Suprapubic skin (tissue), 4 donors: ENCODE measurements at regions not wholly inside any gene's neighbourhood (a gene's known extent, or its start where the extent isn't known, plus 50 kb on each side); places are given as distances from the start of the nearest gene placed in this dataset.

Experiments used
- DNase-seq, 2 donors: peaks; one replicate each; pipeline ENCODE4 v3.0.0-alpha.2; 2019; ENCODE audit warnings: low spot score in 2 of 2
- H3K27ac ChIP-seq: fragments of 200-600 bp; sonication (generic); one replicate; pipeline ENCODE4 v1.5.1; 2019
- H3K27me3 ChIP-seq: fragments of 200-600 bp; sonication (generic); one replicate; pipeline ENCODE4 v1.5.1; 2019
- H3K36me3 ChIP-seq: fragments of 200-600 bp; sonication (generic); one replicate; pipeline ENCODE4 v1.5.1; 2019
- H3K4me1 ChIP-seq: fragments of 200-600 bp; sonication (generic); one replicate; pipeline ENCODE4 v1.5.1; 2019
- H3K4me3 ChIP-seq: fragments of 200-600 bp; sonication (generic); one replicate; pipeline ENCODE4 v1.5.1; 2019; ENCODE audit warnings: mild to moderate bottlenecking
- H3K9me3 ChIP-seq: fragments of 200-600 bp; sonication (generic); one replicate; pipeline ENCODE4 v1.5.1; 2019
- CTCF ChIP-seq, 2 donors: fragments of 200-600 bp in 1 of 2; fragments of 450-650 bp in 1 of 2; sonication (generic) in 1 of 2; IDR thresholded peaks; one replicate each; pipeline ENCODE4 v1.5.1; 2016 to 2019; ENCODE audit warnings: antibody characterized with exemption in 2 of 2, mild to moderate bottlenecking in 1 of 2, moderate library complexity in 1 of 2
- EP300 ChIP-seq: sonication (generic); formaldehyde crosslinking; IDR thresholded peaks from one replicate; pipeline ENCODE4 v1.6.1; 2017; ENCODE audit warnings: antibody characterized with exemption
- POLR2A ChIP-seq, 2 donors: fragments of 450-650 bp; IDR thresholded peaks; one replicate each; pipeline ENCODE4 v1.6.1; 2017; ENCODE audit warnings: antibody characterized with exemption in 2 of 2, mild to moderate bottlenecking in 2 of 2, moderate library complexity in 2 of 2
- POLR2AphosphoS5 ChIP-seq, 3 donors: sonication (generic); formaldehyde crosslinking; IDR thresholded peaks; one replicate each; pipeline ENCODE4 v1.6.1; 2017; ENCODE audit warnings: antibody characterized with exemption in 3 of 3
- WGBS: methylation state at CpG from one replicate; pipeline ENCODE4 v1.1.5; 2018; 5-methylcytosine and 5-hydroxymethylcytosine counted together

GRCh38 chr9:17894501-17895160 is 315.8 kb downstream of the SH3GL2 start:
- 24% methylated on average over 4 of the region's 4 CpGs for WGBS
- no peaks in the 10 kb centered on the region for H3K9me3 ChIP-seq
- no peak overlapping the region for H3K4me3 ChIP-seq
- H3K4me1 ChIP-seq, result no peaks in the 10 kb centered on the region
- no peak overlapping the region for H3K27ac ChIP-seq
- no peaks in the 10 kb centered on the region for H3K27me3 ChIP-seq
- TF ChIP-seq CTCF (IDR thresholded peaks at IDR 0.05) (no peak), POLR2A (IDR thresholded peaks at IDR 0.05) (no peak), POLR2AphosphoS5 (IDR thresholded peaks at IDR 0.05) (no peak), EP300 (no peak)
- no peaks in the 10 kb centered on the region for H3K36me3 ChIP-seq
- no peak for DNase-seq

- H3K9me3 ChIP-seq, result no peaks in the 10 kb centered on the region
- TF ChIP-seq POLR2A (IDR thresholded peaks at IDR 0.05), result no peak
- peaks cover under 1% of the 10 kb centered on the region for H3K4me1 ChIP-seq
- no peak overlapping the region for H3K27ac ChIP-seq
- peaks cover 27% of the 10 kb centered on the region for H3K27me3 ChIP-seq
- 58% methylated on average over 7 of the region's 7 CpGs for WGBS
- no peak for DNase-seq
- no peaks in the 10 kb centered on the region for H3K36me3 ChIP-seq
- H3K4me3 ChIP-seq, result no peak overlapping the region
Measured at GRCh38 chr9:17900606-17901005, 321.7 kb downstream of the SH3GL2 start.

DNA sequence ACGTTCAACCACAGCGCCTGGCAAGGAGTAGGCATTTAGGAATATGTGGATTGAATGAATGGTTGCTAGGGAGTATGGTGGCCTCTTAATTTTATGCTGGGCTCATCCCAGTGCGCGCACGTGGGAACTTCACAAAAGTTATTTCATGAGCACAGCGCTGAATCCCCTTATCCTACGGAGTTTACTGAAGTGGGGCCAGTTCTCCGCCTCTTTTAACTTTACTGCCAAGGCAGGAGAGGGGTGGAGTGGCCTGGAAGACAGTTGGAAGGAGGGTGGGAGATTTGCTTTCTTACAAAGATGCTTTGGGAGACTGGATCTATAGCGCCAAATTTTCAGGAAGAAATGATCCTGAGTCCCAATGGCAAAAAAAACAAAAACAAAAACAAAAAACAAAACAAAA is 326.5 kb downstream of the SH3GL2 start:
- no peak for DNase-seq
- TF ChIP-seq EP300, result no peak
- Histone ChIP-seq H3K27ac (no peak overlapping the region), H3K4me3 (no peak overlapping the region), H3K9me3 (no peaks in the 10 kb centered on the region), H3K36me3 (no peaks in the 10 kb centered on the region), H3K27me3 (peaks cover 57% of the 10 kb centered on the region), H3K4me1 (peaks cover 17% of the 10 kb centered on the region)
- 16% methylated on average over 9 of the region's 9 CpGs for WGBS

- Histone ChIP-seq H3K4me3 (peak overlapping the region; percentile 30), H3K27ac (no peak overlapping the region), H3K36me3 (no peaks in the 10 kb centered on the region), H3K9me3 (no peaks in the 10 kb centered on the region), H3K4me1 (peaks cover 17% of the 10 kb centered on the region), H3K27me3 (peaks cover 55% of the 10 kb centered on the region)
- no peak for DNase-seq
- 4% methylated on average over 12 of the region's 16 CpGs for WGBS
- TF ChIP-seq POLR2A (IDR thresholded peaks at IDR 0.05) (no peak), CTCF (IDR thresholded peaks at IDR 0.05) (no peak), EP300 (no peak), POLR2AphosphoS5 (IDR thresholded peaks at IDR 0.05) (no peak)
Measured at GRCh38 chr9:17905781-17906175, 326.9 kb downstream of the SH3GL2 start.

- H3K4me3 ChIP-seq, result peak overlapping the region; percentile 30
- TF ChIP-seq POLR2AphosphoS5 (IDR thresholded peaks at IDR 0.05), result no peak
- TF ChIP-seq CTCF (IDR thresholded peaks at IDR 0.05), result no peak
- TF ChIP-seq EP300, result no peak
- no peak overlapping the region for H3K27ac ChIP-seq
- H3K36me3 ChIP-seq, result no peaks in the 10 kb centered on the region
- no peaks in the 10 kb centered on the region for H3K9me3 ChIP-seq
- peaks cover 52% of the 10 kb centered on the region for H3K27me3 ChIP-seq
- peaks cover 17% of the 10 kb centered on the region for H3K4me1 ChIP-seq
- no peak for DNase-seq
- 15% methylated on average over 21 of the region's 56 CpGs for WGBS
Measured at GRCh38 chr9:17906176-17906840, 327.4 kb downstream of the SH3GL2 start.

DNA sequence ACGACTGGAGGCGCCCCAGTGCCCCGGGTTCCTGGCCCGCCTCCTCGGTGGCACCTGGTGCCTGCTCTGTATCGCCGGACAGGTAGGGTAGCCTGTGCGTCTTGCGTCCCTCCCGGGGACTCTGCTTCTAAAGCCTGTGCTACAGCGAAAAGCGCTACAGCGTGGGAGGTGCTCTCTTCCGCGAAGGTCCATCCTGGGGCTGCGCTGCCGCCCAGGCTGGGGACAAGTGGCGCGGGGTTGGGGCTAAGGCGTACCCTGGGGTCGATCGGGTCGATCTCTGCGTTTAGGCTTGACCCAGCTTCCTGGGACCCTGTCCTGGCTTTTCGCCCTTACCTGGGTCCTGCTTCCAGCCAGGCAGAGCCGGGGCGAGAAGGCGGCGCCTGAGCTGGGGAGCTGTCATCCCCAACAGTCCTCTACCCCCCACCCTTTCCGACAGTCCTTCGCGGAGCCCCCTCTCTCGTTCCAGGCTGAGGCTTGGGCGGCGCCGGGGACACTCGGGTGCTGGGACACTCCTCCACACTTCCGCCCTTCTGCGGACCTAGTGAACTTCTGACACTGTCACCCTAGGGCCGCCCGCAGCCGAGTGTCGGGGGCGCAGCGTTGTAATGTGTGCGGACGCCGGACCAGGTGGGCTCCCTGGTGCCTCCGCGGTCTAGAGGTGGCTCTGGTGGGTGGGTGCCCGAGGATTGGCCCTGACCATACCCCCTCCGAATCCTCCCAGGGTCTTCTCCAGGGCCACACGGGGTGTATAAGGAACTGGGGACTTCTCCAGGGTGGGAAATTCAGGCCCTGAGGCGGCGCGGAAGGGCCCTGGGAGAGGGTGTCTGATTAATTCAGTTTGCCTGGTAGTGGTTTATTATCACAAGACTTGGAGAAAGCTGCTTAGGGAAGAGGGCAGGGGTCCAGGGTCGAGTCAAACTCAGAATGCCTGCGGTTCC is 328.2 kb downstream of the SH3GL2 start:
- 12% methylated on average over 27 of the region's 58 CpGs for WGBS
- Histone ChIP-seq H3K36me3 (no peaks in the 10 kb centered on the region), H3K4me1 (peaks cover 17% of the 10 kb centered on the region), H3K27ac (no peak overlapping the region), H3K9me3 (no peaks in the 10 kb centered on the region), H3K27me3 (peaks cover 52% of the 10 kb centered on the region), H3K4me3 (peak overlapping the region; percentile 30)
- no peak for DNase-seq
- TF ChIP-seq POLR2A (IDR thresholded peaks at IDR 0.05), result no peak
- TF ChIP-seq EP300, result no peak
- no peak for TF ChIP-seq CTCF (IDR thresholded peaks at IDR 0.05)
- TF ChIP-seq POLR2AphosphoS5 (IDR thresholded peaks at IDR 0.05), result no peak
